ENCODE measurements at regions not wholly inside any gene's neighbourhood (a gene's known extent, or its start where the extent isn't known, plus 50 kb on each side); places are given as distances from the start of the nearest gene placed in this dataset.

DNA sequence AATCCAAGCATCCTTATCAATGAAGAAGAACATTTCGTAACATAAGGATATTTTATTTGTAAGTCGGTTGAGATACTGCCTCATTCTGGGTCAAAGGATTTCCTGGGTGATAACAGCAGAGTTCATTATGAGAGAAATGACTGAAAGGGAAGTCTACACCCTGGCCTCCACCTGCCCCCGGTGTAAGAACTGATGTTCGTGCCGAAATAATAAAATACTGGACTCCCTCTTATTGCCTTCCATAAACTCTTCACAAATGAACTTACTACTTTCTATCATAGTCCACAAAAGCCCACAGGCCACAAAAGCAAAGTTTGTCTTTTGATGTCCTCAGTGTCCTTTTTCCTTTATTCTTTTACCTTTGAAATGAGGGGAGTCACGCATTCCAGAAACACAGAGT, 174.4 kb downstream of the SERPINI1 start:
- no peak for DNase-seq (ENCODE audit: insufficient read length, low spot score)
- TF ChIP-seq POLR2A (IDR thresholded peaks at IDR 0.05; ENCODE audit: low read depth, low read length): no peak
- no peak for FAIRE-seq

DNA sequence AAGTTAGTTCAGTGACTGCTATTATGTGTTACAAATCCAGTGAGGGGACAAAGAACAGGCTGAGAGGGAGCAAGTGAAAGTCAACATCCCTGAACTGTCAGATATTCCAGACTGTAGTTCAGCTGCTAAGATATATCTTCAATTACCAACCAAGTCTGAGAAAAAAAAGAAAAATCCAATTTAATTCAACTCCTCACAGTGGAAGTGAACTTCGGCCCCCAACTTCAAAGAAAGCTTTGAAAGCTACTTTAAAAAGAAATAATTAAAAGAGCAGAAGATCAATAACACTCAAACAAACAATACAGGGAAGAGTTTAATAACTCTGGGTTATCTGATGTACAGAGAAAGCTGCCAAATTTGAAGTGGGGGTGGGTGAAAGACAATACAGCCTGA, 174.0 kb downstream of the SERPINI1 start:
- no peak for DNase-seq (ENCODE audit: insufficient read length, low spot score)
- FAIRE-seq: no peak
- no peak for TF ChIP-seq POLR2A (IDR thresholded peaks at IDR 0.05; ENCODE audit: low read depth, low read length)

DNA sequence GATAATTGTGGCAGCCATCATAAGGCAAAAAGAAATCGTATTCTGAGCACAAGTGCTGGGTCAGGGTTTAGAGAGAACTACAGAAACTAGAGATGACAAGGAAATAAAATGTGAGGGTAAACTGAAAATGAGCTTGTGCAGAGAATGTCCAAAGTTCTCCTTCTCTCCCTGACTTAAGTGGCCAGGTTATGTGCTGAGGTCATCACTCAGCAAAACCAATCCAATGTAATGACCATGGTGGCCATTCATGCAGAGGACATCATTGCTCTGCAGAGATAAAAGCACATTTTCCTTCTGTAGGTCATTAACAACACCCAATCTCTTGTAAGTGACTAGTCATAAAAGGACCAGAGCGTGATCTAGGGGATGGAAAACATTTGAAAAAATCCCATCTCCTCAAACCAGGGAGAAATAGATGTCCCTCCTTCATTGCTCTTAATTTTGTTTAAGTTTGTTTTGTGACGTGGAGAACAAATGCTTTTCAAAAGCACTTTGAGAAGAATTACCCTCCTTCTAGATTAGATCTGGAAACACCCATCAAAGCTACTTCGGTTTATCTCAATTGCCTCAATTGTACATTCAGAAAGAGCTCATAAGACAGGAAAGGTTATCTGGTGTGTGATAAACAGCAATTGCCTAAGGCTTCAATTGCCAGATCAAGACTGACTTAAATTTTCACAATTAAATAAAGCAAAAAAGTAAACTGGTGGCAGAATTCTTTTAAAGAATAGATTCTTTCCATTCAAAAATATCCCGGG, 173.4 kb downstream of the SERPINI1 start:
- TF ChIP-seq POLR2A (IDR thresholded peaks at IDR 0.05; ENCODE audit: low read depth, low read length): no peak
- no peak for DNase-seq (ENCODE audit: insufficient read length, low spot score)
- no peak for FAIRE-seq

DNA sequence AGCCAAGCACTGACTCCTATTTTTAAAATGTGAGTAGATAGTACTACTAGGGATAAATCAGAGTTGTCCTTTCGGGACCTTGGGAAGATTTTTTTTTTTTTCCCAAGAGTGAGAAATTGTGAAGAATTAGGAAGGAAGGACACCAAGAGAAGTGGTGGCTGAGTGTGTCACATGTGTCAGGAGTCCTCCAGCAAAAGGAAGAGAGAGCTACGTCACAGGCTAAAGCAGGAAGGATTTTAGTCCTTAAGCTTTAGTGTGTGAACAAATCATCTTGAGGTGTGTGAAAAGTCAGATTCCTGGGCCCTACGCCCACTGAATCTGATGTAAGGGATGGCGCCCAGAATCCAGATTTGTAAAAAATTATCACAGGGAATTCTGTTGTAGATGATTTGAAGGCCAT, 172.7 kb downstream of the SERPINI1 start:
- no peak for DNase-seq (ENCODE audit: insufficient read length, low spot score)
- FAIRE-seq: no peak
- TF ChIP-seq POLR2A (IDR thresholded peaks at IDR 0.05; ENCODE audit: low read depth, low read length): no peak

DNA sequence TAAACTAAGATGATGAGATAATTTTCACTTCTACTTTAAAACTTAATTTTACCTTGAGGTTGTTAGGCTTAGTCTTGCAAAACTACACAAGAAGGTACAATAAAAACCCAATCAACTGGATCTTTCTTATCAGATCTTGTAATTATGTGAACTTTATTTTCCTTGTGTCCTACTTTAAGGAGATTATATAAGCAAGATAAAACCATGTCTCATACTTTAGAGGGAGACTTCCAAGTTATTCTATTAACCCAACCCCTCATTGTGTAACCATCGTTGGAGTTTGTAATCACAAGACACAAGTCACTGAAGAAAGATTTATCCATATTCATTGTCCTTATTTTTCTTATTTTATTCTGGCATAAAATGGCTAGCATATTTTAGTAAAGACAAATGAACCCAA, 165.6 kb downstream of the SERPINI1 start:
- TF ChIP-seq POLR2A (IDR thresholded peaks at IDR 0.05; ENCODE audit: low read depth, low read length): no peak
- no peak for DNase-seq (ENCODE audit: insufficient read length, low spot score)
- FAIRE-seq: no peak

DNA sequence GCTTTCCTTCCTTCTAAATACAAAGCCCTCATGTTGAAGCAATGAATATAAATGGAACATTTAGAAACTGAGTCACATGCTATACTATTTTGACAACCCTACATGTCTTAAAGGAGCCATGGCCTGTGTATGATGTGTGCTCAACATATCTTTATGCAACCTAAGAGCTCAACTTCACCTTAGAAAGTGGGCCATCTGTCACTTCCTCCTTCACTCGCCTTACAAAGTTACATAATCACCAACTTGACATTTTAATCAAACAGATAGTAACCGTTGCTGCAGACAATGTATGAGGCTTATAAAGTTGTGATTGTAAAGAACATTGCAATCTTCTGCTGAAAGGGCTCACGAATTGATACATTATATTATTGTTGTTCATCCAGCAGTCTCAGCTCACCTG, 163.6 kb downstream of the SERPINI1 start:
- no peak for TF ChIP-seq POLR2A (IDR thresholded peaks at IDR 0.05; ENCODE audit: low read depth, low read length)
- no peak for FAIRE-seq
- DNase-seq (ENCODE audit: insufficient read length, low spot score): no peak

DNA sequence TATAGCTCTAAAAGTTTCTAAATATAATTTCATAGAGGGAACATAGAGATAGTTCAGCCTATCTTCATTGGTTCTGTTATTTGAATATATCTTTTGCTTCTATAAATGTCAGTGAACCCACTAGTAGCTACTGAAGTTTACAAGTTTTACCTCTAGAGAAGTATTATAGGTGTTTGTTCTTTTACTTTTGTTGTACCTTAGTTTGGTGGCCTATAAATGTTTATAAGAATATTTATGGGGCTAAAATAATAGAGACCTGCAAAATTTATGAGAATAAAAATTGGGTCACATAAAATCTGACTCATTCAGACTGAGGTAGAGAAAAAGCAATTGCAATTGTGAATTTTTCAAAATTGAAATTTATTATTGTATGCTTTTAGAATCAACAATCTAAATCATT, 162.6 kb downstream of the SERPINI1 start:
- no peak for FAIRE-seq
- TF ChIP-seq POLR2A (IDR thresholded peaks at IDR 0.05; ENCODE audit: low read depth, low read length): no peak
- DNase-seq (ENCODE audit: insufficient read length, low spot score): no peak

DNA sequence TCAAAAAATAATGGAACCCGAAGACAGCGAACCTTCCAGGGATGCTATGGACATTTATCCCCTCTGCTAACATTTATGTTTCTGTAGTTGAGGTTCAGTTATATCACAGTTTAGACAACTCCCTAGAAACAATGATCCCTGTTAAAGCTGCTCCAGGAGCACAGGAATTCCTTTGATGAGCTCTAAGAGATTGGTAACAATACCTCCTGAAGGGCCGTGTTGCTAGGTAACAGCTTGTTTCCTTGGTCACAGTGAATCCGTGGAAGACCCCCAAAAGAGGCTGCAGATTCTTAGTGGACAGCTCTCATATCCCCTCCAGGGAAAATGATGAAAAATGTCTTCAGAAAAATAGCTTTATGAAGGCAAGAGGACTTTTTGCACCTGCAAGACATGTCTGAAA, 160.2 kb downstream of the SERPINI1 start:
- DNase-seq (ENCODE audit: insufficient read length, low spot score) (no peak), FAIRE-seq (no peak)
- TF ChIP-seq POLR2A (IDR thresholded peaks at IDR 0.05; ENCODE audit: low read depth, low read length): no peak

DNA sequence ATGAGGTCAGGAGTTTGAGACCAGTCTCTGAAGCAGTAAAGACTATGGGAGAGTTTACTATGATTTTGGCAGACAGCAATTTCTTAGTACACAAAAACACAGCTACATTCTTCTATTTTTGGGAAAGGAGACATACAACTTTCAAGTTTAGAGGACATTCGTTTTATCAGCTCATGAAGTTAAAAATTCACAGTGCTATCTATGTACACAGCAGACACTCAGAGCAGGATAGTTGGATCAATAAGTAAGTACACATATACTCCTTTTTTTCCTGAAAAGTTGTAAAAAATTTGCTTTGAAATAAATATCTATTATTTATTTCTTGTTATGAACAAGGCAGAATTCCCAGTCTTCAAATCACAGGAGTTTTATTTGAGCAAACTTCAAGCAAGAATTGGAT, 159.7 kb downstream of the SERPINI1 start:
- FAIRE-seq (no peak), DNase-seq (ENCODE audit: insufficient read length, low spot score) (no peak)
- no peak for TF ChIP-seq POLR2A (IDR thresholded peaks at IDR 0.05; ENCODE audit: low read depth, low read length)

DNA sequence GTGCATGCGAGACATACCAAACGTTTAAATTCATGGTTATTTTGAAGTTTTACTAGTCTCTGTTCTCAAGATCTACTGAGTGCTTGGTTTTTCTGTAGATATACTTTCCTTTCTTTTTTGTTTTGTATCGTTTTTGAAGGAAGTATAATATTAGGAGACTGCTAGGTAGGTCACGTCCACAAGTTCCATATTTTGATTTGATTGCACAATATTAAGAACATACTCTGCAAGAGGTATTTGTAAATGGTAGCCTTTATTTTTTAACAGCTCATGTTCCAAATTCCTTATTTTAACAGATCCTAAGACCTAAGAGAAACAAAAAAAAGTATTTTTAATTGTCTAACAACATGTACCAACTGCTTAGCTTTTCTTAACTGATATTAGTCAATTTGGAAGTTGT, 156.7 kb downstream of the SERPINI1 start:
- no peak for TF ChIP-seq POLR2A (IDR thresholded peaks at IDR 0.05; ENCODE audit: low read depth, low read length)
- no peak for DNase-seq (ENCODE audit: insufficient read length, low spot score)
- no peak for FAIRE-seq

DNA sequence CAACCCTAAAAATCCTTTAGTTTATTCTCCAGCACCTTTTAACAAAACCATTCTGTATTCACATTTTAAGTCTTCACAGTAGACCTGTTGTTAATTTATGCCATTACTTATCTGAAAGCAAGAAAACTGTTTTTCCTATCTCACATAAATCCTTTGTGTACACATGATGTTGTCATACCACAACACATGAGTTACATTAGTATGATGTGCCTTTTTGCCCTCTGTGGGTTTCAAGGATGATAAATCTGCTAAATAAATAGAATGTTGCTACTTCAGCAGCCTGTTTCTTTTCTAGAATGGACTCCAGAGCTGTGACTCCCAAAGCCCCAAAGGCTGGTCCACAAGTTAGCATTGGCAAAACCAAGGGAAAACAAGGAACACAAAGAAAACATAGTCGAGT, 151.6 kb downstream of the SERPINI1 start:
- no peak for DNase-seq (ENCODE audit: insufficient read length, low spot score)
- FAIRE-seq: no peak
- no peak for TF ChIP-seq POLR2A (IDR thresholded peaks at IDR 0.05; ENCODE audit: low read depth, low read length)

DNA sequence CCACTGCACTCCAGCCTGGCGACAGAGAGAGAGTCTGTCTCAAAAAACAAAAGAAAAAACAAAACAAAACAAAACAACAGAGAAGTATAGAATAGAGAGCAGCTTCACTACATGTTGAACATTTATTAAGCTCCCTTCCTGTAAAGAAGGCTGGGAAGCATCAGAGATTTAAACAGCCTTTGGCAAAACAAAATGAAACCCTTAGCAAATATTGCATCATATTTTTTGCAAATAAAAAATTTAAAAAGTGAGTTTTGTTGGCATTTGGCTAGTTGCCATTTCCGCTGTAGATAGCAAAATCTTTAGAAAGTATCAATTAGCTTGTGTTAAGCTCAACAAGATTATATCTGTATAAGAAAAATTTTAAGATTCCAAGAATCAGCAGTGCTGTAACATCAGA, 151.2 kb downstream of the SERPINI1 start:
- no peak for FAIRE-seq
- no peak for DNase-seq (ENCODE audit: insufficient read length, low spot score)
- TF ChIP-seq POLR2A (IDR thresholded peaks at IDR 0.05; ENCODE audit: low read depth, low read length): no peak

DNA sequence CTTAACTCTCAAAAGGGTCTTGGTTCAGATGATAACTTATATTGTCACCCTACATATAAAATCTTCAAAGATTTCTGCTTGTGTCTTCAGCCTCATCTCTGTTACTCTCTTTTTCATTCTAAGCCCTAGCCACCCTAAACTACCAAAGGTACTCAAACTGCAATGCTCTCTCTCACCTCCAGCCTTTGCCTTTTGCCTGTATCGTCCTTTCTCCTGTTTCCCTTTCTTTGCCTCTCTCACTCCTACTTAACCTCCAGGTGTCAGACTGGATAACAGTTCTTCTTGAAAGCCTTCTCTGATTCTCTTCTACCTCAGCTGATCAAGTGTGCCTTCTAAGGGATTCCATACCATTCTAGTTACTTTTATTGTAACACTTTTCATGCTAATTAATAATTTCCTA, 149.8 kb downstream of the SERPINI1 start:
- FAIRE-seq (no peak), DNase-seq (ENCODE audit: insufficient read length, low spot score) (no peak)

DNA sequence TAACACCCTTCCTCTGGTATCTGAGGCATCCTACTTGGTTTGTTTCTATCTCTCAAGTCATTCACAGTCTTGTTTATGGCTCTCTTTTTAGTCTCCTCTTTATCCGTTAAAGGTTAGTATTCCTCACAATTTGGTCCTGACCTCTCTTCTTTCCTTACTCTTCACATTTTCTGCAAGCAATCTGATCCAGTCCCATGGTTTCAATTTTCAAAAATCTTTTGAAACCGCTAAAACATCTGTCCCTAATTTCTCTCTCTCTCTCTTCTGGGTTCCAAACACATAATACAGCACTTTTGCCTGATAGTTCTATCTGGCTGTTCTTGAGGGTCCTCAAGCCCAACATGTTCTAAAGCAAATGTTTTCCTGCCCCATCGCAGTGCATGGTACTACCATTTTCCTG, 149.0 kb downstream of the SERPINI1 start:
- TF ChIP-seq POLR2A (IDR thresholded peaks at IDR 0.05; ENCODE audit: low read depth, low read length): no peak
- FAIRE-seq (no peak), DNase-seq (ENCODE audit: insufficient read length, low spot score) (no peak)

More for the DNA sequence above, 149.8 kb downstream of the SERPINI1 start:
- TF ChIP-seq POLR2A (IDR thresholded peaks at IDR 0.05; ENCODE audit: low read depth, low read length): no peak

DNA sequence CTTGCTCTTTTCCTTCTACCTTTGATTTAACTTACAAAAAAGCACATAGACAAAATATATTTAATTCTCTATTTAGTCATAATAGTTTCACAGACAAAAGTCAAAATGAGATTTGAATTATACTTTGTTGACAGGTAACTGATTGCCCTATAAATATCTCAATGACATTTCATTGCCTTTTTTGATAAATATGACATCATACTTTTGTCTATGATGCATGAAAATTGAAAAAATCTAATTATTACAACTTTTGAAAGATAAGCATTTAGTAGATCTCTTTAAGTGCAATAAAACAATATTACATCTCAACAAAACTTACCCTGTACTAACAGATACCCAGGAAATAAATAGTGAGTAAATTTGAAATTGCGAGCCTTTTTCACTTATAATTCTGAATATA, 147.9 kb downstream of the SERPINI1 start:
- DNase-seq (ENCODE audit: insufficient read length, low spot score): no peak
- no peak for FAIRE-seq
- no peak for TF ChIP-seq POLR2A (IDR thresholded peaks at IDR 0.05; ENCODE audit: low read depth, low read length)
